Activated naive CD8-positive, alpha-beta T cell (primary cell): ENCODE measurements at regions not wholly inside any gene's neighbourhood (a gene's known extent, or its start where the extent isn't known, plus 50 kb on each side); places are given as distances from the start of the nearest gene placed in this dataset.
"Not testable (repeated sequence)": the region's sequence is repeated elsewhere in the genome, so short reads cannot be mapped to it uniquely, and the experiment has no call there.

Experiments used
- H3K27ac Mint-ChIP-seq: one replicate; pipeline ENCODE4 v1.8.0; 2021; ENCODE audit warnings: mixed read lengths
- H3K27me3 Mint-ChIP-seq: one replicate; pipeline ENCODE4 v1.8.0; 2021; ENCODE audit warnings: mixed read lengths
- H3K36me3 Mint-ChIP-seq: one replicate; pipeline ENCODE4 v1.8.0; 2021; ENCODE audit warnings: mixed read lengths
- H3K4me1 Mint-ChIP-seq: one replicate; pipeline ENCODE4 v1.8.0; 2021; ENCODE audit warnings: low read depth, mixed read lengths
- H3K4me3 Mint-ChIP-seq: one replicate; pipeline ENCODE4 v1.8.0; 2021; ENCODE audit warnings: mild to moderate bottlenecking, mixed read lengths
- H3K9me3 Mint-ChIP-seq: one replicate; pipeline ENCODE4 v1.8.0; 2021; ENCODE audit warnings: low read depth, mixed read lengths

DNA sequence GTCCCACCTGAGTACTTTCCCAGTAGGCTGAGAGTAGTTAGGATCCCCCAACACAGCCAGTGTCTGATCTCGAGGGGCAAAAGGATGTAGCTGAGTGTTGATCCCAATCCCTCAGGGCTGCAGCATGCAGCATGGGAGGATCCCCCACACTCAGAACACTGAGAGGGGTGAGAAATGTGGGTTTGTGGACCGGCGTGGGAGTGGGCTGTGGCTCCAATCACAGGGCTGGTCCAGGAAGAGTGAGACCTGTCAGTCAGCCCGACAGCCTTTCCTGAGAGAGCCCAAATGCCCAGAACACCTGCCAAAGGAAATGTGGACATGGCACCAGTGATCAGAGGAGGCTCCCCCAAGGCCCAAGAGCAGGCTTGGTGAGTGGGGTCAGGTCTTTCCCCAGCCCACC lies 228.3 kb upstream of the MGAT4C start:
- H3K4me3 Mint-ChIP-seq, result no peak overlapping the region
- H3K36me3 Mint-ChIP-seq, result no peaks in the 10 kb centered on the region
- H3K27ac Mint-ChIP-seq, result no peak overlapping the region
- H3K4me1 Mint-ChIP-seq, result no peaks in the 10 kb centered on the region
- H3K9me3 Mint-ChIP-seq, result no peaks in the 10 kb centered on the region
- no peaks in the 10 kb centered on the region for H3K27me3 Mint-ChIP-seq

DNA sequence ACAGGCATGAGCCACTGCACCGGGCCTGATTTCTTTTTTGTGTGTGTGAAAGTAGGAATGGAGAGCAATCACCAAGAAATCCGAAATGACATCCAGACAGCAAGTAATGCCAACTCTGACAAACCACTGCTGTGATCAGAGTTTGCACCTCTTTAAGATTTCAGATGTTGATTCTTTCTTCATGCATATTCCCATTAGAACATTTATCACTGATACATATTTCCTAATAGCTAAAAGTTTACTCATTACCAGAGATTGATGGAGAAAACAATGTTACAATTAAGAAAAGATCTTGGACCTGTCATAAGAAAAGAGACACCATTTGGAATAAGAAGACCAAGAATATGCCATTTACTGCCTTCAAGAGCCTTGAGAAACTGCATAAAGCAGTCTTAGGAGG lies 217.0 kb upstream of the MGAT4C start:
- Mint-ChIP-seq H3K36me3 (no peaks in the 10 kb centered on the region), H3K4me3 (no peak overlapping the region), H3K27me3 (no peaks in the 10 kb centered on the region), H3K9me3 (peaks cover 6% of the 10 kb centered on the region), H3K27ac (no peak overlapping the region), H3K4me1 (no peaks in the 10 kb centered on the region)

DNA sequence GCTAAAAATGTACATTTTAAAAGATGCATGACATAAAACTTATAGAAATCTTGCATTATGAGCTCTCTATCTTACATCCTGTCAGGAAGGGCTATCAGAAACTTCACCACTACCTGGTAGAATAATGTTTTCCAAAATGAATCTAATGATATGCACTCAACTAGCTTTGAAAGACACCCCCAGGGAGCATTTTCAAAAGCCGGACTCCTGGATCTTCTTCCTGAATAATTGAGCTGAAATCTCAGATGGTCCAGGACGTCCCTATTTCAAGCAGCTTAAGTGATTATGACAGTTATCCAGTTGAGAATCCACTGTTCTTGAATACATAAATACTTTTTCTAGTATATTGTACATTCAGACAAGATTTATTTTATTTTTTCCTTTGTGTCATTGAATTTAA lies 200.6 kb upstream of the MGAT4C start:
- H3K9me3 Mint-ChIP-seq, result peaks cover 5% of the 10 kb centered on the region
- H3K27me3 Mint-ChIP-seq, result no peaks in the 10 kb centered on the region
- H3K4me3 Mint-ChIP-seq, result no peak overlapping the region
- H3K36me3 Mint-ChIP-seq, result no peaks in the 10 kb centered on the region
- no peak overlapping the region for H3K27ac Mint-ChIP-seq
- H3K4me1 Mint-ChIP-seq, result no peaks in the 10 kb centered on the region

- H3K4me3 Mint-ChIP-seq, result no peak overlapping the region
- no peaks in the 10 kb centered on the region for H3K4me1 Mint-ChIP-seq
- no peaks in the 10 kb centered on the region for H3K36me3 Mint-ChIP-seq
- peaks cover 5% of the 10 kb centered on the region for H3K9me3 Mint-ChIP-seq
- H3K27ac Mint-ChIP-seq, result no peak overlapping the region
- H3K27me3 Mint-ChIP-seq, result no peaks in the 10 kb centered on the region
Measured at GRCh38 chr12:86456241-86456640, 200.1 kb upstream of the MGAT4C start.

- Mint-ChIP-seq H3K27me3 (no peaks in the 10 kb centered on the region), H3K4me3 (no peak overlapping the region), H3K36me3 (no peaks in the 10 kb centered on the region), H3K27ac (no peak overlapping the region), H3K9me3 (peaks cover 15% of the 10 kb centered on the region), H3K4me1 (no peaks in the 10 kb centered on the region)
Measured at GRCh38 chr12:86445356-86445755, 189.2 kb upstream of the MGAT4C start.

GRCh38 chr12:86435053-86435452 lies 178.9 kb upstream of the MGAT4C start:
- Mint-ChIP-seq H3K4me3 (no peak overlapping the region), H3K4me1 (no peaks in the 10 kb centered on the region), H3K27me3 (no peaks in the 10 kb centered on the region), H3K36me3 (no peaks in the 10 kb centered on the region), H3K27ac (no peak overlapping the region), H3K9me3 (peaks cover 10% of the 10 kb centered on the region)

DNA sequence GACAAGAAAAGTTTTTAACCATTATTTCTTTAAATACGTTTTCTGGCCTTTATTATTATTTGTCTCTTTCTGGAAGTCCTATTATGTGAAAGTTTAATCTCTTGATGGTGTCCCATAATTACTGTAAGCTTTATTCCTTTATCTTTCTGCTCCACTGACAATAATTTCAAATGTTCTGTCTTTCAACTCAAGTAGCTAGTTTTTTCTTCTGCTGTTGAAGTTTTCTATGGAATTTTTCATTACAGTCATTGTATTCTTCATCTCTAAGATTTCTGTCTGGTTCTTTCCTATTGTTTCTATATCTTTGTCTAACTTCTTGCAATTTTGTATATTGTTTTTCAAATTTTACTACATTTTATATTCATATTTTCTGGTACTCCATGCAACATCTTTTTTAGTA lies 173.6 kb upstream of the MGAT4C start:
- H3K36me3 Mint-ChIP-seq, result no peaks in the 10 kb centered on the region
- peaks cover 10% of the 10 kb centered on the region for H3K9me3 Mint-ChIP-seq
- no peak overlapping the region for H3K27ac Mint-ChIP-seq
- no peak overlapping the region for H3K4me3 Mint-ChIP-seq
- no peaks in the 10 kb centered on the region for H3K4me1 Mint-ChIP-seq
- H3K27me3 Mint-ChIP-seq, result no peaks in the 10 kb centered on the region

DNA sequence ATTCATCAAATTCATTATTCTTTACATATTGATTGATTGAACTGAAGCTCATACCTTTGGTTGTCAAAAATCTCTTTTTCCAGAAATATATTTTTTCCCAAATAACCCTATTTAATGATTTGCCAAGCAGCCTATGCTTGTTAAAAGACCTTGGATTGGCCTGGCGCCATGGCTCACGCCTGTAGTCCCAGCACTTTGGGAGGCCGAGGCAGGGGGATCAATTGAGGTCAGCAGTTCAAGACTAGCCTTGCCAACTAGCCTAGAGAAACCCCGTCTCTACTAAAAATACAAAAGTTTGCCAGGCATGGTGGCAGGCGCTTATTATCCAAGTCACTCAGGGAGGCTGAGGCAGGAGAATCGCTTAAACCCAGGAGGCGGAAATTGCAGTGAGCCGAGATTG lies 165.1 kb upstream of the MGAT4C start:
- H3K9me3 Mint-ChIP-seq, result no peaks in the 10 kb centered on the region
- H3K4me3 Mint-ChIP-seq, result no peak overlapping the region
- no peaks in the 10 kb centered on the region for H3K4me1 Mint-ChIP-seq
- no peaks in the 10 kb centered on the region for H3K27me3 Mint-ChIP-seq
- H3K27ac Mint-ChIP-seq, result no peak overlapping the region
- no peaks in the 10 kb centered on the region for H3K36me3 Mint-ChIP-seq

DNA sequence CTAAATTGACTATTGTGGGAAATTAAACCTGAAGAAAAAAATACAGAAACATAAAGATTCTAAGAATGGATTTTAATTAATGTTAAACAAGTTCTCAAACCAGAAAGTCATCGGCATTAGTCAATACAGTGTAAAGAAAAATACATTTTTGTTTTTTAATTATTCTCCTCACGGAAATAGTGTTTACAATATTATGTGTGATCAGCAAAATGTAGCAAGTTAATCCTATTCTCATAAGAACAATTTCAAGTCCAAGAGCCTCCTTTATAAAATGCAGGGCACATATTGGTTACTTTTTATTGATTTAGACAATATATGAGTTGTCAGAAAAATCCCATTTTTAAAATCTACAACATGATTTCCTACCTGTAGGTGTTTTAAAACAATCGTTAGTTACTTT lies 158.0 kb upstream of the MGAT4C start:
- Mint-ChIP-seq H3K4me1 (no peaks in the 10 kb centered on the region), H3K4me3 (no peak overlapping the region), H3K36me3 (no peaks in the 10 kb centered on the region), H3K27ac (no peak overlapping the region), H3K27me3 (no peaks in the 10 kb centered on the region), H3K9me3 (peaks cover 18% of the 10 kb centered on the region)

GRCh38 chr12:86411710-86412109 lies 155.5 kb upstream of the MGAT4C start:
- peaks cover 18% of the 10 kb centered on the region for H3K9me3 Mint-ChIP-seq
- H3K36me3 Mint-ChIP-seq, result no peaks in the 10 kb centered on the region
- H3K27ac Mint-ChIP-seq, result no peak overlapping the region
- no peaks in the 10 kb centered on the region for H3K27me3 Mint-ChIP-seq
- no peaks in the 10 kb centered on the region for H3K4me1 Mint-ChIP-seq
- no peak overlapping the region for H3K4me3 Mint-ChIP-seq

DNA sequence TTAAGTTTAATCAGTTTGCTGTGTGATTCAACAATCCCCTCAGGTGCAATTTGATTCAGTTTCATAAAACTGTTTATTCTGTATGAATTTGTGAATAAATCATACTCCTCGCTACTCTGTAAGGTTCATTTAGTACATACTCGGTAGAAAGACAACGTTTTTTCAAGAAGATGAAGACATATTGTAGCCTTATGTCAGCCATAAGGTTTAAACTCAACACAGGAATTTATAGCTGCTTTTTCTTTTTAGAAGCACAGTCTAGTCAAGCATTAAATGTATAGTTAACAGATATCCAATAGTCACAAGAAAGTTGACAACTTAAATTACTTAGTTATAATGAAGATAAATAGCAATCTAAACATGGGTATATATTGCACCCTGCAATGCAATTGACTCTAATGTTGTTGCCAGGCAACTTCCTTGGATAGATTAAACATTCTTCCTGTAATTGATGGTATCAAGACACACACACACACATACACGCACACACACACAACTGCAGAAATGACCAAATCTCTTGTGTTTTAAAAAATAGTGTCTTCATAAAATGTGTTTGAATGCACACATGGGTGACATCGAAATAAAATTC lies 151.5 kb upstream of the MGAT4C start:
- H3K4me1 Mint-ChIP-seq, result no peaks in the 10 kb centered on the region
- no peaks in the 10 kb centered on the region for H3K27me3 Mint-ChIP-seq
- H3K27ac Mint-ChIP-seq, result no peak overlapping the region
- H3K4me3 Mint-ChIP-seq, result no peak overlapping the region
- H3K9me3 Mint-ChIP-seq, result peaks cover 14% of the 10 kb centered on the region
- H3K36me3 Mint-ChIP-seq, result no peaks in the 10 kb centered on the region

DNA sequence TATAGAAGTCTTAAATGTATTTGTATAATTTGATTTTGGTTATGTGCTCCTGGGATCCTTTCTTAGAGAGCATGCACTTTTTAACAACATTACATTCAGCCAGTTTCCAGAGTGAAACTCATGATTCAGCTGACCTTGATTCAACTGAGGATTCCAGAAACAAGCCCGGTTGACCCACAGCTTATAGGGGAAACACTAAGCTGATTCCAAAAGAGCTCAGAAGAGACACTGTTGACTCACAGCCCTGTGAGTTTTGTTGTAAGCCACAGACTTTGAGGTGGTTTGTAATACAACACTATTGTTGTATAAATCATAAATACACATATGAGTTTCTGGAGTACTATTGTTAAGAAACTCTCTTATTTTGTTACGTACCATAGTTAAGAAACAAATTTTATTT lies 133.8 kb upstream of the MGAT4C start:
- Mint-ChIP-seq H3K36me3 (no peaks in the 10 kb centered on the region), H3K4me3 (no peak overlapping the region), H3K27me3 (no peaks in the 10 kb centered on the region), H3K4me1 (no peaks in the 10 kb centered on the region), H3K27ac (no peak overlapping the region), H3K9me3 (peaks cover 5% of the 10 kb centered on the region)

- no peaks in the 10 kb centered on the region for H3K36me3 Mint-ChIP-seq
- no peak overlapping the region for H3K27ac Mint-ChIP-seq
- H3K27me3 Mint-ChIP-seq, result no peaks in the 10 kb centered on the region
- H3K4me1 Mint-ChIP-seq, result no peaks in the 10 kb centered on the region
- peaks cover 13% of the 10 kb centered on the region for H3K9me3 Mint-ChIP-seq
- H3K4me3 Mint-ChIP-seq, result no peak overlapping the region
Measured at GRCh38 chr12:86387591-86388145, 131.5 kb upstream of the MGAT4C start.

DNA sequence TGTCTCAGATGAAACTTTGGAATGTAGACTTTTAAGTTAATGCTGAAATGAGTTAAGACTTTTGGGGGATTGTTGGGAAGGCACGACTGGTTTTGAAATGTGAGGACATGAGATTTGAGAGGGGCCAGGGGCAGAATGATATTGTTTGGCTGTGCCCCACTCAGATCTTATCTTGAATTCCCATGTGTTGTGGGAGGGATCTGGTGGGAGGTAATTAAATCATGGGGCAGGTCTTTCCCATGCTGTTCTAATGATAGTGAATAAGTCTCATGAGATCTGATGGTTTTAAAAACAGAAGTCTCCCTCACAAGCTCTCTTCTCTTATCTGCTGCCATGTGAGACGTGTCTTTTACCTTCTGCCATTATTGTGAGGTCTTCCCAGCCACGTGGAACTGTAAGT lies 127.6 kb upstream of the MGAT4C start:
- H3K27ac Mint-ChIP-seq, H3K9me3 Mint-ChIP-seq, H3K27me3 Mint-ChIP-seq, H3K4me3 Mint-ChIP-seq, H3K4me1 Mint-ChIP-seq, H3K36me3 Mint-ChIP-seq: not testable (repeated sequence)

DNA sequence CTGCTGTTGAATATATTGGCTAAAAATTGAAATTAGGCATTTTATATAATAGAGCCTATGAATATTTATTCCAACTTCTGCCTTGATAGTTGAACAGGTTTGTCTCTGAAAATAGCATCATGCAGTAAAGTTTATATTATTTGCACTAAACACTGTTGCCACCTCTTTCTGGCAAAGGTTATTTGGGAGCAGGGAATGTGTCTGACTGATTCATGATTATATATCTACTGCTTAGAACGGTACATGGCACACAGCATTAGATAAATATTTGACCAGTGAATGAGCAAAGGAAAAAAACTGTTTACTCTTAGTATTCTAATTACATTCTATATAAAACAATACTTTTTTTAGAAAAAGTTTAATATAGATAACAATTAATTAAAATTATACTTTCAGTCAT lies 123.1 kb upstream of the MGAT4C start:
- no peaks in the 10 kb centered on the region for H3K36me3 Mint-ChIP-seq
- no peak overlapping the region for H3K4me3 Mint-ChIP-seq
- no peaks in the 10 kb centered on the region for H3K27me3 Mint-ChIP-seq
- no peaks in the 10 kb centered on the region for H3K4me1 Mint-ChIP-seq
- H3K9me3 Mint-ChIP-seq, result peaks cover 12% of the 10 kb centered on the region
- no peak overlapping the region for H3K27ac Mint-ChIP-seq

DNA sequence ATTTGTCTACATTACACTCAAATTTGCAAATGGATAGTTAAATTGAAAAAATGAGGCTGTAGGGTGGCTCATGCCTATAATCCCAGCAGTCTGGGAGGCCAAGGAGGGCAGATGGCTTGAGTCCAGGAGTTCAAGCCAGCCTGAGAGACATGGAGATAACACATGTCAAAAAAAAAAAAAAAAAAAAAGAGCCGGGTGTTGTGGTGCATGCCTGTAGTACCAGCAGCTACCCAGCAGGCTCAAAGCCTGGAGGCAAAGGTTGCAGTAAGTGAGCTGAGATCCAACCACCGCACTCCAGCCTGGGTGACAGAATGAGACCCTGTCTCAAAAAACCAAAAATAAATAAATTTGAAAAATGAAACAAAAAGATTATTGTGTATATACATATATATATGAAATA lies 119.9 kb upstream of the MGAT4C start:
- H3K27me3 Mint-ChIP-seq, result no peaks in the 10 kb centered on the region
- H3K4me3 Mint-ChIP-seq, result no peak overlapping the region
- H3K4me1 Mint-ChIP-seq, result no peaks in the 10 kb centered on the region
- H3K27ac Mint-ChIP-seq, result no peak overlapping the region
- peaks cover 7% of the 10 kb centered on the region for H3K9me3 Mint-ChIP-seq
- no peaks in the 10 kb centered on the region for H3K36me3 Mint-ChIP-seq
